AG20443 (cell line): ENCODE measurements at regions not wholly inside any gene's neighbourhood (a gene's known extent, or its start where the extent isn't known, plus 50 kb on each side); places are given as distances from the start of the nearest gene placed in this dataset.

ENCODE experiments used
- DNase-seq: peaks from one replicate; pipeline ENCODE4 v3.0.0; 2012; ENCODE audit warnings: low spot score, mixed read lengths

GRCh38 chr16:9251026-9251425 is 159.6 kb downstream of the HAPSTR1 start:
- no peak for DNase-seq

GRCh38 chr16:9254863-9255262 is 163.4 kb downstream of the HAPSTR1 start:
- DNase-seq: no peak

GRCh38 chr16:9256196-9256595 is 164.8 kb downstream of the HAPSTR1 start:
- DNase-seq: no peak

- DNase-seq: no peak
Observed at GRCh38 chr16:9257843-9258242, 166.4 kb downstream of the HAPSTR1 start.

GRCh38 chr16:9258423-9259051 is 167.1 kb downstream of the HAPSTR1 start:
- peak; percentile 37 for DNase-seq

- DNase-seq: no peak
Observed at GRCh38 chr16:9259914-9260608, 168.6 kb downstream of the HAPSTR1 start.

- no peak for DNase-seq
Observed at GRCh38 chr16:9260666-9261065, 169.2 kb downstream of the HAPSTR1 start.

GRCh38 chr16:9261376-9261775 is 169.9 kb downstream of the HAPSTR1 start:
- DNase-seq: no peak

- no peak for DNase-seq
Observed at GRCh38 chr16:9262941-9263715, 171.7 kb downstream of the HAPSTR1 start.

GRCh38 chr16:9264067-9264466 is 172.6 kb downstream of the HAPSTR1 start:
- DNase-seq: no peak

- DNase-seq: no peak
Observed at GRCh38 chr16:9268446-9268845, 177.0 kb downstream of the HAPSTR1 start.

- DNase-seq: no peak
Observed at GRCh38 chr16:9270424-9270823, 179.0 kb downstream of the HAPSTR1 start.

- DNase-seq: no peak
Observed at GRCh38 chr16:9270941-9271340, 179.5 kb downstream of the HAPSTR1 start.

- DNase-seq: no peak
Observed at GRCh38 chr16:9271841-9272240, 180.4 kb downstream of the HAPSTR1 start.

- no peak for DNase-seq
Observed at GRCh38 chr16:9275377-9275776, 183.9 kb downstream of the HAPSTR1 start.

- no peak for DNase-seq
Observed at GRCh38 chr16:9275816-9276354, 184.4 kb downstream of the HAPSTR1 start.

GRCh38 chr16:9279291-9280068 is 188.0 kb downstream of the HAPSTR1 start:
- no peak for DNase-seq

GRCh38 chr16:9280069-9280466 is 188.6 kb downstream of the HAPSTR1 start:
- no peak for DNase-seq

- DNase-seq: no peak
Observed at GRCh38 chr16:9286930-9287329, 195.5 kb downstream of the HAPSTR1 start.

- no peak for DNase-seq
Observed at GRCh38 chr16:9296271-9296590, 204.8 kb downstream of the HAPSTR1 start.

- peak; percentile 22 for DNase-seq
Observed at GRCh38 chr16:9297437-9298113, 206.1 kb downstream of the HAPSTR1 start.

- no peak for DNase-seq
Observed at GRCh38 chr16:9300252-9300651, 208.8 kb downstream of the HAPSTR1 start.
